IPS-NIHi11 (cell line): ENCODE measurements at regions not wholly inside any gene's neighbourhood (a gene's known extent, or its start where the extent isn't known, plus 50 kb on each side); places are given as distances from the start of the nearest gene placed in this dataset.
A peak's percentile ranks its signal among the peaks of the same experiment; 100 is the strongest.

Source experiments
- DNase-seq: peaks from one replicate; pipeline ENCODE4 v3.0.0; 2012; ENCODE audit warnings: mixed read lengths, low spot score

GRCh38 chr11:116250155-116250554 lies 522.6 kb downstream of the BUD13 start:
- DNase-seq = no peak

GRCh38 chr11:116249561-116249960 lies 523.2 kb downstream of the BUD13 start:
- no peak for DNase-seq

- no peak for DNase-seq
Observed at GRCh38 chr11:116244889-116245288, 527.9 kb downstream of the BUD13 start.

- DNase-seq = no peak
Observed at GRCh38 chr11:116244439-116244838, 528.3 kb downstream of the BUD13 start.

- DNase-seq = no peak
Observed at GRCh38 chr11:116243991-116244390, 528.8 kb downstream of the BUD13 start.

GRCh38 chr11:116242006-116242405 lies 530.8 kb downstream of the BUD13 start:
- DNase-seq = no peak

- DNase-seq = no peak
Observed at GRCh38 chr11:116240710-116241109, 532.1 kb downstream of the BUD13 start.

- no peak for DNase-seq
Observed at GRCh38 chr11:116239247-116239646, 533.5 kb downstream of the BUD13 start.

GRCh38 chr11:116234989-116235568 lies 537.7 kb downstream of the BUD13 start:
- peak; percentile 39 for DNase-seq

GRCh38 chr11:116233561-116233960 lies 539.2 kb downstream of the BUD13 start:
- no peak for DNase-seq

- no peak for DNase-seq
Observed at GRCh38 chr11:116232364-116232828, 540.4 kb downstream of the BUD13 start.

- DNase-seq = no peak
Observed at GRCh38 chr11:116231543-116231942, 541.2 kb downstream of the BUD13 start.

- no peak for DNase-seq
Observed at GRCh38 chr11:116230438-116230837, 542.3 kb downstream of the BUD13 start.

GRCh38 chr11:116229236-116229970 lies 543.4 kb downstream of the BUD13 start:
- no peak for DNase-seq

GRCh38 chr11:116226731-116227130 lies 546.1 kb downstream of the BUD13 start:
- DNase-seq = no peak

GRCh38 chr11:116225784-116226585 lies 546.8 kb downstream of the BUD13 start:
- no peak for DNase-seq

- peak; percentile 35 for DNase-seq
Observed at GRCh38 chr11:116225236-116225635, 547.6 kb downstream of the BUD13 start.

GRCh38 chr11:116224889-116225200 lies 547.9 kb downstream of the BUD13 start:
- no peak for DNase-seq

GRCh38 chr11:116224154-116224888 lies 548.5 kb downstream of the BUD13 start:
- DNase-seq = peak; percentile 67

GRCh38 chr11:116221351-116221750 lies 551.4 kb downstream of the BUD13 start:
- DNase-seq = no peak

- no peak for DNase-seq
Observed at GRCh38 chr11:116219171-116219635, 553.6 kb downstream of the BUD13 start.

GRCh38 chr11:116217441-116217840 lies 555.3 kb downstream of the BUD13 start:
- DNase-seq = no peak
